GM19328 (cell line): ENCODE measurements at regions not wholly inside any gene's neighbourhood (a gene's known extent, or its start where the extent isn't known, plus 50 kb on each side); places are given as distances from the start of the nearest gene placed in this dataset.
"Not testable (repeated sequence)": the region's sequence is repeated elsewhere in the genome, so short reads cannot be mapped to it uniquely, and the experiment has no call there.

Experiments
- ATAC-seq: cut with Tn5 transposase; IDR thresholded peaks from one replicate; pipeline ENCODE4 v1.9.1; 2021; ENCODE audit warnings: mild to moderate bottlenecking, moderate library complexity; ENCODE audit not compliant: unreplicated experiment

DNA sequence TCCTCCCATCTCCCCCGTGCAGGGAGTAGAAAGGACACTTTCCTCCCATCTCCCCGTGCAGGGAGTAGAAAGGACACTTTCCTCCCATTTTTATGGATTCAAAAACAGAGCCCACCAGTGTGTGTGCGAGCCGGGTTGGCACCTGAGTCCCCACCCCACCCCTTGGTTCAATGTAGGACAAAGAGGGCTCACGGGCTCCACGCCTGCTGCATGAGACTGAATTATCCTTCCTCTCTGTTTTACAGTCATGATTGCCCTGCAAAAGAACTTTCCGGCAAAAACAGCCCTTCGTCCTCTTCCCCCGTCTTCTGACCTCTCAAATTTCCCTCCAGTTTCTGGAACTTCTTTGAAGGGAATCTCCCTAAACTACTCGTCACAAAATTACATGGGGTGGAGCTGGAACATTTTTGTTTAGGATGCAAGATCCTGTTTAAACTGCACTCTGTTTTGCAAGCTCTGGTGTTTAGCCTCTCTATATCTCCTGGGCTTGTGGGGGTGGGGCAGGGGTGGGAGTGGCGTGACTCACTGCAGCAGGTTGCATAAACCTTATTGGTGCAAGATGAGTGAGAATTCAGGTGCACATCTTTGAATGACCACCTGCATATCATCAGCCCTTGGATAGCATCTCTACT lies 99.8 kb downstream of the PSMG1 start:
- ATAC-seq: no peak

DNA sequence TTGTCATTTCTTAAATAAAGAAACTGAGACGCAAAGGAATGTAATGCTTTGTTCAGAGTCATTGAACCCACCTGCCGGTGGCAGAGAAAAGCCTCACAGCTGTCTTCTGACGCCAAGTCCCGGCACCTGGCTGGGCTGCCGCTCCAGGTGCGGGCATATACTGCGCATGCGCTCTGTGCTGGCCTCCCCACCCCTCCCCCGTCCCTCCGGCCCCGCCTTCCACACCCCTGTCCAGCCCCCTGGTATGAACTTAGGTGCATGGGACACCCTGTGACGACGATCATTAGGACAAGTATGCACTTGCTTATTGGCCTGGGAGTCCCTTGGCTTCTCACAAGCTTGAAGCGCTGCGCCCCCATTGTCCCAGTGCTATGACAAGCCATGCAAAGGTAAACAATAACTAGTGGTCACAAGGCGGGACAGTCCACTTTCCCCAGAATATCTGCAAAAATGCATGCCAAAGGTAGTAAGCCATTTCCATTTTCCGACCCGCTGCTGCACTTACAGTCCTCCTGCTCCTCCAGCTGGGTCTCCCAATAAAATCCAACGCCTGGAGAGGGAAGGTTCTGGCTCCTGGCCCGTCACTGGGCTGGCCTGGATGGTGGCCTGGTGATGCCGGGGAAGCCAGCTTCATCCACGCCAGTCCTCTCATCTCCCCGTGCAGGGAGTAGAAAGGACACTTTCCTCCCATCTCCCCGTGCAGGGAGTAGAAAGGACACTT lies 100.4 kb downstream of the PSMG1 start:
- no peak for ATAC-seq

DNA sequence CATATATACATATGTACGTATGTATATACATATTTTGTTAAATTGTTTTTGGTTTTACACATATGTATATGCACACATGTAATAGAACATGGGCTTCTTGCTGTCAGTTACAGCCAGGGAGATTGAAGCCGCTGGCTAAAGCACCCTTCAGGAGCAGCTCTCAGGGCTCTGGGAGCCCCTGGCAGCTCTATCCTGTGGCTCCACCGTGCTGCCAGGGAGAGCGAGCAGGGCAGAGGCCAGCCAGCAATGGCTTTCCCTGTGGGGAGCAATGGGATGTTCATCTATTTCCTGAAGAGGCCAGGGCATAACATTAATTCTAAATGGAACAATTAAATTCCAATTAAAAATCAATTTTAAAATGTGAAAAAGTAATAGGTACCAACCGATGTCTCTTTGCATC lies 102.9 kb downstream of the PSMG1 start:
- no peak for ATAC-seq

DNA sequence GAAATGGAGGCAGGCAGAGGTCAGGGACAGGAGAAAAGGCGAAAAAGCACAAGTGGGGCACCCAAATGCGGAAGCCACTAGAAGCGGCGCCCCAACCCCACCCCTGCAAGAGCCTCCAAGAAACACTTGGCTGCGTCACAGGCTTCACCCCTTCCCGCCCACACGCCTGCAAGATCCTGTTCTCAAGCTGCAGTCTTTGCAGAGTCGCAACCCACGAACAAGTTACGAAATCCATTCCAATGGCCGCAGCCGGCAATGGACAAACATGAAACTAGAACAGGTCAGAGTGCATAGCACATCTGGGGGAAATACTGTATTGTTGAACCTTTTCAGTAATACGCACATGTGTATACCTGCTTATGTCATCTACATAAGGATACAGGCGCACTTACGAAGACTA lies 103.6 kb downstream of the PSMG1 start:
- ATAC-seq: no peak

DNA sequence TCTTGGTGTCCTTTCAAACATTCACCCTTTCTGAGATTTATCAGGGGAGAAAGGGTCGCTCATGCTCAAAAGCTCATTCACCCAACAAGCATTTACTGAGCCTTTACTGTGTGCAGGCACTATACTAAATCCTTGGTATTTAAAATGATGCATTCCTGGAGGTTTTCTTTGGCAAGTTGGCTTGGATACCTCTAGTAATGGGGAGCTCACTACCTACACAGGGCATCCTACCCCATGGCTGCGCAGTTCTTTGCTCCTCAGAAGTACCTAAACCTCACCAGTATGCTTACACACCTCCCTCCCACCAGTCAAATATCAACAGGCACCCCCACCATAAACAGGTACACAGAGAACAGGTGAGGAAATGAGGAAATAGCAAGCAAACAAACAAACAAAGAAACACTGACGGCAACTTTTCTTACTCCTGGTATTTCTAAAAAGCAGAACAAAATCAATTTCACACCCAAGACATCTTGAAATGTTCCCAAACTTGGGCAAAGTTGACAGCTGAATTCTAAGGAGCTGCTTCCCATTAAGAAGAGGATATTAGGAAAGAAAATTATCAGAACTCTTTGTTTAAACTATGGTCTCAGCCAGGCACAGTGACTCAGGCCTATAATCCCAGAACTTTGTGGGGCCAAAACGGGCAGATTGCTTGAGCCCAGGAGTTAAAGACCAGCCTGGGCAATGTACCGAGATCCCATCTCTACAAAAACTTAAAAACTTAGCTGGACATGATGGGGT lies 104.8 kb downstream of the PSMG1 start:
- no peak for ATAC-seq

DNA sequence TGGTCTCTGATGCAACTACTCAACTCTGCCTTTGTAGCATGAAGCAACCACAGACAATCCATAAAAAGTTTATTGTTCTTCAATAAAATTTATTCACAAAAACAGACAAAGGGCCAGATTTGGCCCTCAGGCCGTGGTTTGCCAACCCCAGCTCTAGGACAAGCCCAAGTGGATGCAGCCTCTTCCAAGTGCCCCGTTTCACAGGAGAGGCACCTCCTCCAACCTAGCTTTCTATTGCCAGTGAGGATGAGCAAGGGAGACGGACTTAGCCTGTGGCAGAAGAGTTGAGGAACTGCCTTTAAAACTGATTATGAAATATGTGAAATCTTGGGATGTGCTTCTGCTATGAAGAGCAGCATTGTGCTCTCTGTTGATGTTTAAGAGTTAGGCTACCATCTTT lies 105.4 kb downstream of the PSMG1 start:
- no peak for ATAC-seq

DNA sequence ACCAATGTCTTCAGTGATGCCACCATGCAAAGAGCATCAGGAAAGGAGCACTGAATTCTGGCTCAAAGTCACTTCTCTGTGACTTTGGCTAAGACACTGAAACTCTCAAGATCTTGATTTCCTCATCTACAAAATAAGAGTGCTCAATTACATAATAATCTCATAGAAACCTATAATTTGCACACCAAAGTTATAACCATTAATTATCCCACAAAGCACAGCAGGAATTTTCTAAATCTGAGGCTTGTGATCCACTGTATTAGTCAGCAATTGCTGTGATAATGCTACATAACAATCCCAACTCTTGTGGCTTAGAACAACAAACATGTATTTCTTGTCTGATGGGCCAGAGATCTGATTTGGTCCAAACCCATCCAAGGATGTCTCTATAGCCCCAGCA lies 108.7 kb downstream of the PSMG1 start:
- ATAC-seq: no peak

DNA sequence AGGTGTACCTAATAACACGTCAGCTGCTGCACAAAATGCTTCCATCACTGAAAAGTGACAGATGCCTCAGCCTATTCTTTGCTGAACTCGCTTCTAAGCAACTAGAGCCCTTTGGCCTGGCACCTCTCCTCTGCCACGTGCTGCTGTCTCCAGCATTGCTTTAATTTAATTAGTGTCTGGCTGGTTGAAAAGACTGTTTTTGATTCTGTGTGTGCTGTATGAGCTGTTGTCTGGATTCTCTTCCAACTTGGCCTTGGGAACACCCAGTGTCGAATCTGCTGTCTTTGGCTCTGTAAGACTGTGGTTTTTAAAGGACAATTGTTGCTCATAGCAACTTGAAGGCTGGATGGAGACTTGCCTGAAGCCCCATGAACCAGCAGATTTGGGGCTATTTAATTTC lies 109.5 kb downstream of the PSMG1 start:
- no peak for ATAC-seq

DNA sequence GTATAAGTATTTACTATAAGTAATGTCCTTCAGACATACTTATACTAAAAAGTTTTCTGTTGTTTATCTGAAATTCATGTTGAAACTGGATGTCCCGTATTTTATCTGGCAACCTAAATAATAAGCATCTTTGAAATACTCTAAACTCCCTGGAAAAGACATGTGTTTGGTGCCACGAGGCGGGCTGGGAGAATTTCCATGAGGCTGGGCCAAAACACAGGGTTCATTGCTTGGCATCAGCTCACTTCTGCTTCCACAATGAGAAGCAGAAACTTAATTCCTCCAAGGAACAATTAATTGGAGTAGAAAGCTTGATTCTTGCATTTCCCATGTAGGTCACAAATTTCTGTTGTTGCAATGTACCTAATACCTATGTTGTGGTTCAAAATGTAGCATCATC lies 110.2 kb downstream of the PSMG1 start:
- ATAC-seq: no peak

DNA sequence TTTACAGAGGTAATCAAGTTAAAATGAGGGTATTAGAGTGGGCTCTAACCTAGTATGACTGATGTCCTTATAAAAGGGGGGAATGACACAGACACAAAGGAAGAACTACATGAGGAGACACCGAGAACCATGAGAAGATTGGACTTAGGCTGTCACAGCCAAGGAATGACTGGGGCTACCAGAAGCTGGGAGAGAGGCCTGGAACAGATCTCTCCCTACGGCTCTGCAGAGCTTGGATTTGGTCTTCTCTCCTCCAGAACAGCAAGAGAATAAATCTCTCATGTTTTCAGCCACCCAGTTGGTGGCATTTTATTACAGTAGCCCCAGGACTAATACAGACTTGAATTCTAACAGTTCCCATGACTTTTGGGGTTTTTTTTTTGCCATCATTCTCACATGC lies 110.8 kb downstream of the PSMG1 start:
- ATAC-seq: no peak

DNA sequence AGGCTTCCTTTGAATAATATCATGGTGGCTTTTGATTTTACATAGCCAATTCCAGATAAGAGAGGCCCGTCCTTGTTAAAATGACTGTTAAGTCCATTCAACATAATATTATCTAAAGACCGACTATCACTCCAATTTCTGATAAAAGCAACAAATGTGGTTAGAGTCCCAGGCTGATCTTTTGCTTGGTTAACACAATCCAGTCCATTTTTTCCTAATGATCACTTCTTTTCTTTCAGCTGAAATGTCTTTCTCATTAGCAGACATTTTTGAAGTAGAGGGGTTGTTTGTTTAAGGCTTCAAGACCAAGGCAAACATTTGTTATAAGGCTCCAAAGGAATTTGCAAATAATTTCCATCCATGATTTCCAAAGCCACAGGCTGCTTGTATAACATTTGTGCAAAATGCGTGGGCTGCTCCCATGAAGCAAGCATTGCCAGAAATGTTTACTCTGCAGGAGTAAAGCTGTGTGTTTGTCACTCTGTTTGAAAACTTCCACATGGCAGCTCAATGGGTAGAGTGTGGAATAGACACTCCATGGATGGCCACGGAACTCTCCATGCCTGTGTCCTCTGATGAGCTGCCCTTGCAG lies 111.5 kb downstream of the PSMG1 start:
- no peak for ATAC-seq

DNA sequence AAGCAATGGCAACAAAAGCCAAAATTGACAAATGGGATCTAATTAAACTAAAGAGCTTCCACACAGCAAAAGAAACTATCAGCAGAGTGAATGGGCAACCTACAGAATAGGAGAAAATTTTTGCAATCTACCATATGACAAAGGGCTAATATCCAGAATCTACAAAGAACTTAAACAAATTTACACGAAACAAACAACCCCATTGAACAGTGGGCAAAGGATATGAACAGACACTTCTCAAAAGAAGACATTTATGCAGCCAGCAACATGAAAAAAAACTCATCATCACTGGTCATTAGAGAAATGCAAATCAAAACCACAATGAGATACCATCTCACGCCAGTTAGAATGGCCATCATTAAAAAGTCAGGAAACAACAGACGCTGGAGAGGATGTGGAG lies 113.4 kb downstream of the PSMG1 start:
- not testable (repeated sequence) for ATAC-seq

DNA sequence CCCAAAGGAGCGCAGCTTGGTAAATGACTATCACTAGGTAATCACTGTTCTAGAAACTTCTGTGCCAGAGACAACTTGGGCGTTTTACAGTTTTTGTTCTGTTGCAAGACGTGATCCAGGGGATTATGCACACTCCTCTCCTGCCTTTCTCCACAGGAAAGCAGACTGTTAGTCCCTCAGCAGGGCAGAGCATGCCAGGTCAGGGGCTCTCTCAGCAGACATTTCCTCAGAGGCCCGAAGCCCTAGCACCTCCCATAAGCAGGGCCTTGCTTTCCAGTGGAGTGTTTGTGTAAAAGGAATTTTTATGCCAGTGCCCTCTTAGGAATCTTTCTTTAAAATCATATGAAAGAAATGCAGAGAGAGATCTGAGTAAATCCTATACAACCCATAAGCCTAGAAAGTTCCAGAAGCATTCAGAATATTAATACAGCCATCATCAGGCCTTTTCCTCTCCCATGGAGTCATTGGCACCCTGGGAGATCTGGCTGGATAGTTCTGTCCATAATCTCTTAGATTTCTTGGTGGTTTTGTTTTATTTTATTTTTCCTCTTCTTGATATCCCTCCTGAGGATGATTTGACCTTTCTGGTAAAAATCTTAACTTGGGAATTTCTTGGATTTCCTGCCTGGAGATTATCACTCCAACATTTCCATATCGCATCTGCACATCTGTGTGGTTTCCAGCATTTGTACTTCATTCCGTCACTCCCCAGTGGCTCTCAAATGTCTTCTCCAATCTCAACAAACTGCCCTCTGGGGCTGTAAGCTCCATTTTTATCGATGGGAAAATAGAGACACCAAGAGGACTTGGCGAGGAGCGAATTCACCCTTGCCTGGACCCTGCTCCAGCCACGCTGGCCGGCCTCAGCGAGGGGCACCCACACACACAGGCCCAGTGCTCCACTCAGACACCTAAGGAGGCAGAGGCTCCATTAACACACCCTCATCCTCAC lies 116.1 kb downstream of the PSMG1 start:
- no peak for ATAC-seq

DNA sequence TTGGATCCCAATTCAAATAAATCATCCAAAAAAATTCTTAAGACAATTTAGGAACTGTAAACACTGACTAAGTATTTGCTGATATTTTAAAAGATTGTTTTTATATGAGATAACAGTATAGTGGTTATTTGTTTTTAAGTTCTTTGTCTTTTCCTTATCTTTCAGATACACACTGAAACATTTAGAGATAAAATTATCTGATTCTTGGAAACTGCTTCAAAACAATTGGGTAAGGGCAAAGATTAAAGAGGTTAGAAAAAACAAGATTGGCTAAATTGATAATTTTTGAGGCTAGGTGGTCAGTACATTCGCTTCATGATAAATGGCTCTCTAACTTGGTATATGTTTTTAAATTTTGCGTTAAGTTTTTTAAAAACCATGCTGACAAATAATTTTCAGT lies 117.3 kb downstream of the PSMG1 start:
- ATAC-seq: no peak

DNA sequence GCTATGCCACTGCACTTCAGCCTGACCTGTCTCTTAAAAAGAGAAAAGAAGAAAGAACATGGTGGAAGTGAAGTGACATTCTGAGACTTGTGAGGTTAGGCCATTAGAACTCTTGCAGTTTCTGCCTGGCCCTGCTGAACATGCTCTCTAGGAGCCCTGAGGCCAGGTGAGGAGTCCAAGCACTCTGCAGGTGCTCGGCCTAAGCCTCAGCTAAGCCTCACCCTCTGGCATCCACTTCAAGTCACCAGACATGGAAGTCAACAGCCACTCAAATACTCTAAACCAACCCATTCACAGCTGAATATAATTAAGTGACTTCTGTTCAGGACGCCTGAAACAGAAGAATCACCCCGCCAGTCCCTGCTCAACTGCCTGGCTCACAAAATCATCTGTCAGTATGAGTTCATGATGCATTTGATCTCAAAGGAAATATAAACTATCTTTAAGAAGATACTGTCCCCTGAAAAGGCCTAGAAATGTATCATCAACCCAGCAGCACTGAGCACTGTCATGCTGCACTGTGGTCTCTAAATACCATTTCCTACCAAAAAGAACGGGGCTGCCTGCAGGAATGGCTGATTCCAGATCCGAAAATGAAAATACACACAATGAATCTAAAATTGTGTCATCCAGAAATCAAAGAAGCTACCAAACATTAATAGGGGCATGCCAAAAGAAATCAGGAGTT lies 118.8 kb downstream of the PSMG1 start:
- ATAC-seq: no peak

DNA sequence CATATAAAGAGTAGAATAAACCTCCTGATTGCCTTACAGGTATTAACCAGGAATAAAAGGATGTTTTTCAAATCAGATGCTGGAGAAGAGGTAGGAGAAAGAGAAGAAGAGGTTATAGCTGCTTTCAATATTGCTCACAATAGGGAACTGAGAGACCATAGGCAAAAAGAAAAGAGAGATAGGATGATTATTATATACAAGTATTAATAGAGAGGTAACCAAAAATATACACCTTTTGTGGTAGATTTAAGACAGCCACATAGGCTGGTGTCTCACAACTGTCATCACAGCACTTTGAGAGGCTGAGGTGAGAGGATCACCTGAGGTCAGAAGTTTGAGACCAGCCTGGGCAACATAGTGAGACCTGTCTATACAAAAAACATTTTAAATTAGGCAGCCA lies 119.7 kb downstream of the PSMG1 start:
- no peak for ATAC-seq

DNA sequence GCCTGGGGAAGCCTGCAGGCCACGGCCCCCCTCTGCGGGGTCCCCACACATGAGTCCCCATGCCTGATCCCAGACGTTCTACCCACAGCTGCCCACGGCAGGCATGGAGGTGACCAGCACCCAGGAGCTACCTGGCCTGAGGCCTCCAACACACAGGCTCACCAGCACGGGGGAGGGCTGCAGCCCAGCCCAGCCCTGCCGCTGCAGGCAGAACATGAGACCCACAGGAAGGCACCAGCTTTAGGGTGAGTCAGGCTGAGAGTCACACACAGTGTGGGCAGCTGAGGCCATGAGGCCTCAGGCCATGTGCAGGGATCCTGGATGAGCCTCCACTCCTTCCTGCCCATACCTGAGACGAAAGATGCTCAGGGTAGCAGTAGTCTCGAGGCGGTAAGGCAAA lies 121.1 kb downstream of the PSMG1 start:
- ATAC-seq: no peak

DNA sequence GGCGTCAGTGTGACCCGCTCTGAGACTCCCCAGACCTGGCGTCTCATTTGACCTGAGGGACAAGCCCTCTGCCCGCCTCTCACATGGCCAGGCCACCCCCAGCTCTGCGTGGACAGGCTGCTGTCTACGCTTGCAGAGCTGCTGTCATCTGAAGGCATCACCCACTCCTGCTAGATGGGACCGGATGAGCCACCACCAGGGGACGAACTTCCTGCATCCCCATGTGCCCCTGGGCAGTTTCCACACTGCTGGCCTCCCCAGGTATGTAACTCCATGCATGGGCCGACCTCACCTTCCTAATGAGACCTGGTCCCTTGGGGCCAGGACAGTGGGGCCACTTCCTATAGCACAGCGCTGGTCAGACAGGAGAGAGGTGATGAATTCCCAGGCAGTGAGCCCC lies 121.5 kb downstream of the PSMG1 start:
- no peak for ATAC-seq

DNA sequence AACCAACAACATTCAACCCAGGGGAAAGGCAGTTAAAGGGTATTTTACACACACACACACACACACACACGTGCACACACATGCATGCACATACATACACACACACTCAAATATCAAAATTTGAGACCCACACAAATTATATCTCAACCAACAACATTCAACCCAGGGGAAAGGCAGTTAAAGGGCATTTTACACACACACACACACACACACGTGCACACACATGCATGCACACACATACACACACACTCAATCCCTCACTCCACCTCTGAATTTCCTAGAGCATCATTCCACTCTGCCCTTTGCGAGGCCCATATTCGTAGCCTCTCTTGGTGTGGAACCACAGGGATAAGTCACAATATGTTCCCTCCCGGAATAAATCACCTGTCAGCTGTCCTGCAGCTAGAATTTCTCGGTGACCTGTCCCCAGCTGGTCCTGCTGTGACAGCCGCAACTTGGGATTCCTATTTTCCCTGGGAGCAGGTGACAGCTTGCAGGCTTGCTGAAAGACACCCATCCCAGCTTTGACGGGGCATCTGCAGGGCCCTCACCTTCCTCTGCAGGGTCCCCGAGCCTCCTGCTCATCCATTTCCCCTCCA lies 122.7 kb downstream of the PSMG1 start:
- no peak for ATAC-seq

DNA sequence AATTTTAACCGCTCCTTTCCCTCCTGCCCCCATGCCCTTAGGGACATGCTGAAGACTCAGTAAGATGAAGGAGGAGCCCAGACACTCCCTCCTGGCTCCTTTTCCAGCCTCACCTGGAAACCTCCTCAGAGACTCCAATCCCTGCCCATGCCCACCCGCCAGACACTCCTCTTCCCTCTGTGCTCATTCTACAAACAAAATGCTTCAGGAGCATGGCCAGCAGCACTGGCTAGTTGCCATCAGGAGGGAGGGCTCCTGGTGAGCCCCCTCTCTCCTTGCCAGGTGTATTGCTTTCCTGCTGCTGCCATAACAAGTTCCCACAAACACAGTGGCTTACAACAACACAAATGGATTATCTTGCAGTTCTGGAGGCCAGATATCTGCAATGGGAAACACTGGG lies 126.1 kb downstream of the PSMG1 start:
- ATAC-seq: no peak
